ENCODE measurements at regions not wholly inside any gene's neighbourhood (a gene's known extent, or its start where the extent isn't known, plus 50 kb on each side); places are given as distances from the start of the nearest gene placed in this dataset.

DNA sequence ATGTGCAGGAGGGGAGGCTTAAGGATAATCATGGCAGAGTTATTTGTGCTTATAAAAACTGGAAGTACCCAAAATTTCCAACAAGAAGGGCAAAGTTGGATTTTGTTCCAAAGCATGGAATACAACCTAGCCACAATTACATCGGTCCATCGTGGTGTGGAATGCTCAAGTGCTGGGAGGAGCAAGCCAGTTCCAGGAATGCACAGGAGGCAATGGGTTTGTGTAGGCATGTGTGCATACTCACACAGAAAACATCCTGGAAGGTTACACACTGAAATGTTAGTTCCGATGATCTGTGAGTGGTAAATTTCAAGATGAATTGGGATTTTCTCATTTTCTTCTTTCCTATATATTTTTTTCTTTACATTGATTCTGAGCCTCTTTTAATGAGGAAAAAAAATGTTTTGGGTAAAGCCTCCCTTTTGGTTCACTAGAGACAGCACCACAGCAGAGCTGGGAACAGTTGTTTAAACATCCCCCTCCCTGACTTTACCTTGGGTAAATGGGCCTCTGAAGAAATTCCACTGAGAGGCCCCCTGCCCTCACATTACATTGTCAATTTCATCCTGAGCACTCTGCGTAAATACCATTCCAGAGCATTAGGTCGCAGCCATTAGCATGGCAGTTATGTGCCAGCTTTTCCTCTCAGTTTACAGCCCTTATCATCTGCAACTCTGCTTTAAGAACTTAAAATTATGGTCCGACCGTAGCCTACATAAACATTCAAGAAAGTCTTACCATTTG, 122.0 kb downstream of the UQCRFS1 start:
- no peak for DNase-seq (ENCODE audit: low spot score)
- Mint-ChIP-seq H3K36me3 (ENCODE audit: low read depth, unreplicated experiment) (no peaks in the 10 kb centered on the region), H3K9me3 (ENCODE audit: unreplicated experiment) (no peaks in the 10 kb centered on the region), H3K4me1 (ENCODE audit: unreplicated experiment) (no peaks in the 10 kb centered on the region), H3K4me3 (ENCODE audit: unreplicated experiment) (no peak overlapping the region), H3K27me3 (ENCODE audit: unreplicated experiment) (no peaks in the 10 kb centered on the region), H3K27ac (ENCODE audit: unreplicated experiment) (no peak overlapping the region)
- TF ChIP-seq, protein P1, sequence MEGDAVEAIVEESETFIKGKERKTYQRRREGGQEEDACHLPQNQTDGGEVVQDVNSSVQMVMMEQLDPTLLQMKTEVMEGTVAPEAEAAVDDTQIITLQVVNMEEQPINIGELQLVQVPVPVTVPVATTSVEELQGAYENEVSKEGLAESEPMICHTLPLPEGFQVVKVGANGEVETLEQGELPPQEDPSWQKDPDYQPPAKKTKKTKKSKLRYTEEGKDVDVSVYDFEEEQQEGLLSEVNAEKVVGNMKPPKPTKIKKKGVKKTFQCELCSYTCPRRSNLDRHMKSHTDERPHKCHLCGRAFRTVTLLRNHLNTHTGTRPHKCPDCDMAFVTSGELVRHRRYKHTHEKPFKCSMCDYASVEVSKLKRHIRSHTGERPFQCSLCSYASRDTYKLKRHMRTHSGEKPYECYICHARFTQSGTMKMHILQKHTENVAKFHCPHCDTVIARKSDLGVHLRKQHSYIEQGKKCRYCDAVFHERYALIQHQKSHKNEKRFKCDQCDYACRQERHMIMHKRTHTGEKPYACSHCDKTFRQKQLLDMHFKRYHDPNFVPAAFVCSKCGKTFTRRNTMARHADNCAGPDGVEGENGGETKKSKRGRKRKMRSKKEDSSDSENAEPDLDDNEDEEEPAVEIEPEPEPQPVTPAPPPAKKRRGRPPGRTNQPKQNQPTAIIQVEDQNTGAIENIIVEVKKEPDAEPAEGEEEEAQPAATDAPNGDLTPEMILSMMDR (IDR thresholded peaks at IDR 0.05; ENCODE audit: unreplicated experiment): no peak

DNA sequence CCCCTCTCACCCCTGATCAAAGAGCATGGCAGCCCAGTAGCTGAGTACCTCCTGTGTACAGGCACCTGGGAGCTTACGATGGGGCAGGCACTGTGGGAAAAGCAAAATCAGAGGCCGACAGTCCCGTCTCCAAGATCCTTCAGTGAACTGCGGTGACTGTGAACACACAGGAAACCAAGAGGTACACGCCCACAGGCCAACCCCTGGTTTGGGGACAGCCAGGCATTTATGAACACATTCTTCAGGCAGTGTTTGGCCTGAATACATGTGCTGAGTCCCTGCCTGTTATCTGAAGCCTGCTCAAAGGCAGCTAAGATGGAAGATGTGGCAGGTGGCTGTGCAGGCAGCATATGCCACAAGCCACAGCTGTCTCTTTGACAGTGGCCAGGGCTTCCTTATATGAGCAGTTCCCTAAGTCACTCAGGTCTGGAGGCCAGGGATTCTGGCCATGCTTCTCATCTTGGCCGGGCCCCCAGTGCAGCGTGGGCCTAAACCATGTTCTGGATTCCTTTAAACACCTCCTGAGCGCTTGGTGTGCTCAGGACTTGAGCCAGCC, 123.6 kb downstream of the UQCRFS1 start:
- no peaks in the 10 kb centered on the region for H3K4me1 Mint-ChIP-seq (ENCODE audit: unreplicated experiment)
- H3K27me3 Mint-ChIP-seq (ENCODE audit: unreplicated experiment): peaks cover 4% of the 10 kb centered on the region
- H3K9me3 Mint-ChIP-seq (ENCODE audit: unreplicated experiment): no peaks in the 10 kb centered on the region
- TF ChIP-seq, protein P1 (IDR thresholded peaks at IDR 0.05; ENCODE audit: unreplicated experiment): no peak
- H3K4me3 Mint-ChIP-seq (ENCODE audit: unreplicated experiment): no peak overlapping the region
- no peak overlapping the region for H3K27ac Mint-ChIP-seq (ENCODE audit: unreplicated experiment)
- DNase-seq (ENCODE audit: low spot score): no peak
- no peaks in the 10 kb centered on the region for H3K36me3 Mint-ChIP-seq (ENCODE audit: low read depth, unreplicated experiment)

DNA sequence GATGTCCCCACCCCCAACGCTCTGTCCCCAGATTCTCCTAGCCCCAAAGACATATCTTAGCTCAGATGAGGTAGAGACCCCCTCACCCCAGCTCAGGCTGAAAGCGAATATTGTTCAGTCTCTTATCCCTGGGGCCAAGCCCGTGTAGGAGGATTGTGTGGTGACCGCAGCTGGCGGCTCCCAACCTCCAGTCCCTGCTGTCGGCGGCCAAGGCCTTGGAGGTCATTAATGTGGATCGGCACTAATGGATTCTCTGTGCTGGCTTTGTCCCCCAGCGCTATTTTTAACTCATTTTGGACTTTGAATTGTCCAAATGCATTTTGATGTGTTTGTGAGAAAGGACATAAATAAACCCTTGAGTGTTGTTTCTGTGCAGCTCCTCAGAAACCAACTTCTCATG, 124.2 kb downstream of the UQCRFS1 start:
- H3K27ac Mint-ChIP-seq (ENCODE audit: unreplicated experiment): no peak overlapping the region
- no peaks in the 10 kb centered on the region for H3K4me1 Mint-ChIP-seq (ENCODE audit: unreplicated experiment)
- DNase-seq (ENCODE audit: low spot score): no peak
- TF ChIP-seq, protein P1 (IDR thresholded peaks at IDR 0.05; ENCODE audit: unreplicated experiment): no peak
- H3K4me3 Mint-ChIP-seq (ENCODE audit: unreplicated experiment): no peak overlapping the region
- no peaks in the 10 kb centered on the region for H3K9me3 Mint-ChIP-seq (ENCODE audit: unreplicated experiment)
- peaks cover 9% of the 10 kb centered on the region for H3K27me3 Mint-ChIP-seq (ENCODE audit: unreplicated experiment)
- no peaks in the 10 kb centered on the region for H3K36me3 Mint-ChIP-seq (ENCODE audit: low read depth, unreplicated experiment)

DNA sequence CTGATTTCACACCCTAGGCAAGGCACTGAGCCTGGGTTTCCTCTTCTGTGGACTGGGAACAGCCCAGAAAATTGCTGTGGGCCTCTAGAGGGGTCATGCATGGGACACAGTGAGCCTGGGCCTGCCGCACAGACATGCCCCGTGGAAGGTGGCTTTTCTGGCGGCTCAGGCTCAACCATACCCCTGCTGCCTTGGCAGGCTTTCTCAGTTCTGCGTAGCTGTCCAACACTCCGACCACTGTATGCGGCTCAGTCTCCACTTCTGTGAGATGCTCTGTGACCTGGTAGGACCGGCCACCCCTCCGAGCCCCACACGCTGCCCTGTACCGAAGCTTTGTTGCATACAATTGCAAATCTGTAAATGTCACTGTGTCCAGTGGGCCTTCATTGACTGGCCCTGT, 126.3 kb downstream of the UQCRFS1 start:
- no peak for DNase-seq (ENCODE audit: low spot score)
- no peaks in the 10 kb centered on the region for H3K9me3 Mint-ChIP-seq (ENCODE audit: unreplicated experiment)
- H3K27ac Mint-ChIP-seq (ENCODE audit: unreplicated experiment): no peak overlapping the region

DNA sequence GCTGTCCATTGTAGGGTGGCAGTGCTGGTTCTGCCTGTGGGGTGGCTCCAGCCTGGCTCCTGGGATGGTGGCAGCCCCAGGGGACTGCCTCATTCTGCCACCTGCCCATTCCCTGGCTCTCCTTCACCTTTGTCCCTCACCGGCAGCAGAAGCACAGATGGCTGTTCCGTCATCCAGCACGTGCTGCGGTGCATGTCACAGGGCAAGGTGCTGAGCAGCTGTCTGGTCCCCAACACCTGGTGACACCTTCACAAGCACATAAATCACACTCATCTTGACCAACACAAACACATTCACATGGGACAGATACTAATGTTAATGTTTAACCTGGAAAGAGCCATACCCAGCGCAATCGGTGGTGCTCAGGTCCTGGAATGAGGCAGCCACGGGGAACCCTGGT, 126.8 kb downstream of the UQCRFS1 start:
- DNase-seq (ENCODE audit: low spot score): no peak
- Mint-ChIP-seq H3K4me1 (ENCODE audit: unreplicated experiment) (no peaks in the 10 kb centered on the region), H3K36me3 (ENCODE audit: low read depth, unreplicated experiment) (no peaks in the 10 kb centered on the region), H3K27me3 (ENCODE audit: unreplicated experiment) (peaks cover 9% of the 10 kb centered on the region), H3K9me3 (ENCODE audit: unreplicated experiment) (no peaks in the 10 kb centered on the region), H3K27ac (ENCODE audit: unreplicated experiment) (no peak overlapping the region), H3K4me3 (ENCODE audit: unreplicated experiment) (no peak overlapping the region)
- TF ChIP-seq, protein P1 (IDR thresholded peaks at IDR 0.05; ENCODE audit: unreplicated experiment): no peak

More for the DNA sequence above, 126.3 kb downstream of the UQCRFS1 start:
- peaks cover 9% of the 10 kb centered on the region for H3K27me3 Mint-ChIP-seq (ENCODE audit: unreplicated experiment)
- no peaks in the 10 kb centered on the region for H3K36me3 Mint-ChIP-seq (ENCODE audit: low read depth, unreplicated experiment)
- no peaks in the 10 kb centered on the region for H3K4me1 Mint-ChIP-seq (ENCODE audit: unreplicated experiment)
- TF ChIP-seq, protein P1 (IDR thresholded peaks at IDR 0.05; ENCODE audit: unreplicated experiment): no peak
- H3K4me3 Mint-ChIP-seq (ENCODE audit: unreplicated experiment): no peak overlapping the region
